Neural cell (in vitro differentiated cells): ENCODE measurements at regions not wholly inside any gene's neighbourhood (a gene's known extent, or its start where the extent isn't known, plus 50 kb on each side); places are given as distances from the start of the nearest gene placed in this dataset.

Experiments
- H2AFZ ChIP-seq: fragments of 200-600, 300-800 bp; sonication (generic), shearing (Covaris generic); 2 replicates; pipeline ENCODE4 v1.6.0; 2014; ENCODE audit warnings: low read depth, mild to moderate bottlenecking, antibody characterized with exemption, low read length, moderate library complexity
- H3F3A ChIP-seq: fragments of 200-600 bp; shearing (Covaris generic); 2 replicates; pipeline ENCODE4 v1.6.1; 2016; ENCODE audit warnings: mild to moderate bottlenecking, moderate library complexity, mixed read lengths, antibody characterized with exemption, low read length; ENCODE audit not compliant: insufficient read depth, poor library complexity, severe bottlenecking
- H3K27ac ChIP-seq: fragments of 200-600, 300-800 bp; sonication (generic), shearing (Covaris generic); 2 replicates; pipeline ENCODE4 v1.5.1; 2014; ENCODE audit warnings: mild to moderate bottlenecking, low read length, moderate library complexity
- H3K27me3 ChIP-seq: fragments of 300-800, 200-600 bp; sonication (generic), shearing (Covaris generic); 2 replicates; pipeline ENCODE4 v1.6.0; 2014; ENCODE audit warnings: mild to moderate bottlenecking, low read depth, low read length, moderate library complexity; ENCODE audit not compliant: insufficient read depth
- H3K36me3 ChIP-seq: fragments of 300-800, 200-600 bp; sonication (generic), shearing (Covaris generic); 2 replicates; pipeline ENCODE4 v1.5.1; 2014; ENCODE audit warnings: mild to moderate bottlenecking, antibody characterized with exemption, low read length, moderate library complexity; ENCODE audit not compliant: insufficient read depth
- H3K4me2 ChIP-seq: fragments of 300-800, 200-600 bp; sonication (generic), shearing (Covaris generic); 2 replicates; pipeline ENCODE4 v1.6.0; 2014; ENCODE audit warnings: mild to moderate bottlenecking, low read length
- H3K4me3 ChIP-seq: fragments of 300-800, 200-600 bp; sonication (generic), shearing (Covaris generic); 2 replicates; pipeline ENCODE4 v1.5.1; 2014; ENCODE audit warnings: mild to moderate bottlenecking, low read length, moderate library complexity
- H3K79me2 ChIP-seq: fragments of 200-600 bp; shearing (Covaris generic); replicated peaks from 2 replicates; pipeline ENCODE4 v1.6.0; 2014; ENCODE audit warnings: mild to moderate bottlenecking, low read length, moderate library complexity; ENCODE audit not compliant: insufficient read depth
- H3K9ac ChIP-seq: fragments of 300-800, 200-600 bp; sonication (generic), shearing (Covaris generic); 2 replicates; pipeline ENCODE4 v1.6.1; 2016; ENCODE audit warnings: mild to moderate bottlenecking, low read length, mixed read lengths
- H3K9me2 ChIP-seq: fragments of 200-600 bp; shearing (Covaris generic); 2 replicates; pipeline ENCODE4 v1.6.1; 2016; ENCODE audit warnings: mild to moderate bottlenecking, low read length, mixed read lengths; ENCODE audit not compliant: insufficient read depth
- H3K9me3 ChIP-seq: fragments of 200-600, 300-800 bp; sonication (generic), shearing (Covaris generic); 2 replicates; pipeline ENCODE4 v1.6.1; 2016; ENCODE audit warnings: mild to moderate bottlenecking, mixed run types, low read length, moderate library complexity, mixed read lengths
- H4K20me1 ChIP-seq: fragments of 200-600 bp; shearing (Covaris generic); 2 replicates; pipeline ENCODE4 v1.6.1; 2016; ENCODE audit warnings: mild to moderate bottlenecking, mixed run types; ENCODE audit not compliant: insufficient read depth
- EP300 ChIP-seq: fragments of 450-650 bp; conservative IDR thresholded peaks from 2 replicates; pipeline ENCODE4 v1.6.1; 2014; ENCODE audit warnings: antibody characterized with exemption, mild to moderate bottlenecking, moderate library complexity; ENCODE audit not compliant: poor library complexity, severe bottlenecking
- EZH2 ChIP-seq: fragments of 200-600, 300-800 bp; shearing (Covaris generic), sonication (generic); IDR thresholded peaks from 2 replicates; pipeline ENCODE4 v1.6.1; 2014; ENCODE audit warnings: antibody characterized with exemption, low read length, borderline replicate concordance, mild to moderate bottlenecking; ENCODE audit not compliant: insufficient read depth, poor library complexity, severe bottlenecking
- MXI1 ChIP-seq: fragments of 450-650 bp; conservative IDR thresholded peaks from 2 replicates; pipeline ENCODE4 v1.6.1; 2014; ENCODE audit warnings: antibody characterized with exemption, mild to moderate bottlenecking; ENCODE audit not compliant: poor library complexity, severe bottlenecking
- POLR2AphosphoS5 ChIP-seq: IDR thresholded peaks from 2 replicates; pipeline ENCODE4 v1.6.1; 2012
- RAD21 ChIP-seq: fragments of 450-650 bp; conservative IDR thresholded peaks from 2 replicates; pipeline ENCODE4 v1.6.1; 2014; ENCODE audit warnings: antibody characterized with exemption, mild to moderate bottlenecking, moderate library complexity
- SMC3 ChIP-seq: fragments of 450-650 bp; conservative IDR thresholded peaks from 2 replicates; pipeline ENCODE4 v1.6.1; 2014; ENCODE audit warnings: antibody characterized with exemption, mild to moderate bottlenecking, moderate library complexity; ENCODE audit not compliant: poor library complexity
- TAF1 ChIP-seq: IDR thresholded peaks from 2 replicates; pipeline ENCODE4 v1.6.1; 2012; ENCODE audit warnings: low read depth
- TF ChIP-seq, protein P1 (sequence below): IDR thresholded peaks from 2 replicates; pipeline ENCODE4 v1.6.1; 2012; ENCODE audit warnings: borderline replicate concordance
- TF ChIP-seq, protein P2 (sequence below): fragments of 450-650 bp; IDR thresholded peaks from 2 replicates; pipeline ENCODE4 v1.5.1; 2014; ENCODE audit warnings: antibody characterized with exemption, mild to moderate bottlenecking, moderate library complexity; ENCODE audit not compliant: poor library complexity, severe bottlenecking

DNA sequence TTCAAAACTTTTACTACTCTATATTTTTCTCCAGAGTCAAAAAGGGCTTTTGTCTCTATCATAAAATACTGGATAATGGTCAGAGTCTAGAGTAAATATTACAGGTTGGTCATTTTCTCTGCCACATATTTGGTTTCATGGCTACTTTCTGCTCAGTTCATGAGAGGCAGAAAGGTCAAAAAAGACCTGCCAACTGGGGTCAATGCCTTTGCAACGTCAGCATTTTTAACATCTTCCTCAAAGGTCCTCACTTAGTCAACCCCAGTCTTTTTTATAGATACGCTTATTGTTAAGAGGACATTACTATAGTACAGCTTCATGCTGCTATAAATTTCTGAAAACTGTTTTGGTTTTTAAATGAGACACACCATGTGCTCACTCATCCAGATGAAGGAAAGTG lies 312.1 kb upstream of the ARHGEF26 start:
- Histone ChIP-seq H3K9me3 (no peaks in the 10 kb centered on the region), H3K27me3 (no peaks in the 10 kb centered on the region), H3K79me2 (no peaks in the 10 kb centered on the region), H2AFZ (no peak overlapping the region), H3K9ac (no peak overlapping the region), H3K4me3 (no peak overlapping the region), H3K9me2 (no peaks in the 10 kb centered on the region), H3F3A (no peaks in the 10 kb centered on the region), H3K4me2 (no peak overlapping the region), H3K27ac (no peak overlapping the region), H4K20me1 (no peaks in the 10 kb centered on the region), H3K36me3 (no peaks in the 10 kb centered on the region)
- TF ChIP-seq MXI1 (no peak), TAF1 (no peak), EZH2 (no peak), SMC3 (no peak), EP300 (no peak), POLR2AphosphoS5 (no peak), RAD21 (no peak)
- TF ChIP-seq, protein P1, sequence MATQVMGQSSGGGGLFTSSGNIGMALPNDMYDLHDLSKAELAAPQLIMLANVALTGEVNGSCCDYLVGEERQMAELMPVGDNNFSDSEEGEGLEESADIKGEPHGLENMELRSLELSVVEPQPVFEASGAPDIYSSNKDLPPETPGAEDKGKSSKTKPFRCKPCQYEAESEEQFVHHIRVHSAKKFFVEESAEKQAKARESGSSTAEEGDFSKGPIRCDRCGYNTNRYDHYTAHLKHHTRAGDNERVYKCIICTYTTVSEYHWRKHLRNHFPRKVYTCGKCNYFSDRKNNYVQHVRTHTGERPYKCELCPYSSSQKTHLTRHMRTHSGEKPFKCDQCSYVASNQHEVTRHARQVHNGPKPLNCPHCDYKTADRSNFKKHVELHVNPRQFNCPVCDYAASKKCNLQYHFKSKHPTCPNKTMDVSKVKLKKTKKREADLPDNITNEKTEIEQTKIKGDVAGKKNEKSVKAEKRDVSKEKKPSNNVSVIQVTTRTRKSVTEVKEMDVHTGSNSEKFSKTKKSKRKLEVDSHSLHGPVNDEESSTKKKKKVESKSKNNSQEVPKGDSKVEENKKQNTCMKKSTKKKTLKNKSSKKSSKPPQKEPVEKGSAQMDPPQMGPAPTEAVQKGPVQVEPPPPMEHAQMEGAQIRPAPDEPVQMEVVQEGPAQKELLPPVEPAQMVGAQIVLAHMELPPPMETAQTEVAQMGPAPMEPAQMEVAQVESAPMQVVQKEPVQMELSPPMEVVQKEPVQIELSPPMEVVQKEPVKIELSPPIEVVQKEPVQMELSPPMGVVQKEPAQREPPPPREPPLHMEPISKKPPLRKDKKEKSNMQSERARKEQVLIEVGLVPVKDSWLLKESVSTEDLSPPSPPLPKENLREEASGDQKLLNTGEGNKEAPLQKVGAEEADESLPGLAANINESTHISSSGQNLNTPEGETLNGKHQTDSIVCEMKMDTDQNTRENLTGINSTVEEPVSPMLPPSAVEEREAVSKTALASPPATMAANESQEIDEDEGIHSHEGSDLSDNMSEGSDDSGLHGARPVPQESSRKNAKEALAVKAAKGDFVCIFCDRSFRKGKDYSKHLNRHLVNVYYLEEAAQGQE = no peak
- TF ChIP-seq, protein P2, sequence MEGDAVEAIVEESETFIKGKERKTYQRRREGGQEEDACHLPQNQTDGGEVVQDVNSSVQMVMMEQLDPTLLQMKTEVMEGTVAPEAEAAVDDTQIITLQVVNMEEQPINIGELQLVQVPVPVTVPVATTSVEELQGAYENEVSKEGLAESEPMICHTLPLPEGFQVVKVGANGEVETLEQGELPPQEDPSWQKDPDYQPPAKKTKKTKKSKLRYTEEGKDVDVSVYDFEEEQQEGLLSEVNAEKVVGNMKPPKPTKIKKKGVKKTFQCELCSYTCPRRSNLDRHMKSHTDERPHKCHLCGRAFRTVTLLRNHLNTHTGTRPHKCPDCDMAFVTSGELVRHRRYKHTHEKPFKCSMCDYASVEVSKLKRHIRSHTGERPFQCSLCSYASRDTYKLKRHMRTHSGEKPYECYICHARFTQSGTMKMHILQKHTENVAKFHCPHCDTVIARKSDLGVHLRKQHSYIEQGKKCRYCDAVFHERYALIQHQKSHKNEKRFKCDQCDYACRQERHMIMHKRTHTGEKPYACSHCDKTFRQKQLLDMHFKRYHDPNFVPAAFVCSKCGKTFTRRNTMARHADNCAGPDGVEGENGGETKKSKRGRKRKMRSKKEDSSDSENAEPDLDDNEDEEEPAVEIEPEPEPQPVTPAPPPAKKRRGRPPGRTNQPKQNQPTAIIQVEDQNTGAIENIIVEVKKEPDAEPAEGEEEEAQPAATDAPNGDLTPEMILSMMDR = no peak

DNA sequence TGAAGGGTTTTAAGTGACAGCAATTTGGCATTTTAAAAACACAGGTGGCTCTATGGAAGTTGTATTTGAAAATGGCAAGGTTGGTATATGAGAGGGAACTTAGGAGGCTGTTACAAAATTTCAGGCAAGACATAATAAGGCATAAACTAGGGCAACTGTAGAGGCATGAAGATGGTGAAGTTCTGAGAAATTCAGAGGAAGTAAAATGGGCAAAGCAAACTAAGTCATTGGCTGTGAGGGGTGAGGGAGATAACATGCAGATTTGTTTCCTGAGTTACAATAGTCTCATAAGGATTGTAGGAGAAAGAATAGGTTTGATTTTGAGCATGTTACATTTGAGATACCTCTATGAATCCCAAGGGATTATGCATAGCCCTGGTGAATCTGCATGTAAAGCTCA lies 302.9 kb upstream of the ARHGEF26 start:
- no peak overlapping the region for H3K4me3 ChIP-seq
- no peak overlapping the region for H2AFZ ChIP-seq
- no peaks in the 10 kb centered on the region for H3K27me3 ChIP-seq
- no peak overlapping the region for H3K4me2 ChIP-seq
- H3K9me2 ChIP-seq = no peaks in the 10 kb centered on the region
- no peak overlapping the region for H3K9ac ChIP-seq
- no peak for TF ChIP-seq EP300
- TF ChIP-seq RAD21 = no peak
- TF ChIP-seq EZH2 = no peak
- no peak for TF ChIP-seq MXI1
- no peak for TF ChIP-seq POLR2AphosphoS5
- TF ChIP-seq, protein P1 = no peak
- no peaks in the 10 kb centered on the region for H3K9me3 ChIP-seq
- no peaks in the 10 kb centered on the region for H3K79me2 ChIP-seq
- no peaks in the 10 kb centered on the region for H3F3A ChIP-seq
- H3K36me3 ChIP-seq = no peaks in the 10 kb centered on the region
- H3K27ac ChIP-seq = no peak overlapping the region
- H4K20me1 ChIP-seq = no peaks in the 10 kb centered on the region
